DND-41 (cell line): ENCODE measurements at regions not wholly inside any gene's neighbourhood (a gene's known extent, or its start where the extent isn't known, plus 50 kb on each side); places are given as distances from the start of the nearest gene placed in this dataset.

ENCODE experiments used
- EZH2 ChIP-seq: IDR thresholded peaks from 3 replicates; pipeline ENCODE4 v1.6.1; 2012; ENCODE audit warnings: borderline replicate concordance, low read depth, mild to moderate bottlenecking, moderate library complexity, low read length, inconsistent platforms; ENCODE audit not compliant: severe bottlenecking
- TF ChIP-seq, protein P1 (sequence below): IDR thresholded peaks from 2 replicates; pipeline ENCODE4 v1.5.1; 2012; ENCODE audit warnings: borderline replicate concordance, low read length, moderate library complexity, mild to moderate bottlenecking; ENCODE audit not compliant: poor library complexity, severe bottlenecking; ENCODE audit errors: extremely low read depth

DNA sequence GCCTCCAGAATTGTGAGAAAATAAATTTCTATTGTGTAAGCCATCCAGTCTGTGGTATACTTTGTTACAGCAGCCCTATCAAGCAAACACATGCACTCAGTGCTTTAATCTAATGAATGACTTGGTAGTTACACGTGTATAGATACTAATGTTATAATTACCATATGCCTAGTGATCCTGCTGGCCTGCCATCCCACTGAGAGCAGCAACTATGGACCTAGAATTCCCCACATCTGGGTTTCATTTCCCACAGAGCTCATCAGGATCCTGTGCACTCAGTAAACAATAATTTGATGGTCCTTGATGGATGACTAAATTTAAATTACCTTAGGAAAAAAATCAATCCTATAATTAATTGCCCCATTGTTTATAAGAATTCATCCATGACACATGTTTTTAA is 86.5 kb upstream of the RGS1 start:
- no peak for TF ChIP-seq EZH2
- TF ChIP-seq, protein P1, sequence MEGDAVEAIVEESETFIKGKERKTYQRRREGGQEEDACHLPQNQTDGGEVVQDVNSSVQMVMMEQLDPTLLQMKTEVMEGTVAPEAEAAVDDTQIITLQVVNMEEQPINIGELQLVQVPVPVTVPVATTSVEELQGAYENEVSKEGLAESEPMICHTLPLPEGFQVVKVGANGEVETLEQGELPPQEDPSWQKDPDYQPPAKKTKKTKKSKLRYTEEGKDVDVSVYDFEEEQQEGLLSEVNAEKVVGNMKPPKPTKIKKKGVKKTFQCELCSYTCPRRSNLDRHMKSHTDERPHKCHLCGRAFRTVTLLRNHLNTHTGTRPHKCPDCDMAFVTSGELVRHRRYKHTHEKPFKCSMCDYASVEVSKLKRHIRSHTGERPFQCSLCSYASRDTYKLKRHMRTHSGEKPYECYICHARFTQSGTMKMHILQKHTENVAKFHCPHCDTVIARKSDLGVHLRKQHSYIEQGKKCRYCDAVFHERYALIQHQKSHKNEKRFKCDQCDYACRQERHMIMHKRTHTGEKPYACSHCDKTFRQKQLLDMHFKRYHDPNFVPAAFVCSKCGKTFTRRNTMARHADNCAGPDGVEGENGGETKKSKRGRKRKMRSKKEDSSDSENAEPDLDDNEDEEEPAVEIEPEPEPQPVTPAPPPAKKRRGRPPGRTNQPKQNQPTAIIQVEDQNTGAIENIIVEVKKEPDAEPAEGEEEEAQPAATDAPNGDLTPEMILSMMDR, result no peak
